B cell (primary cell): ENCODE measurements at regions not wholly inside any gene's neighbourhood (a gene's known extent, or its start where the extent isn't known, plus 50 kb on each side); places are given as distances from the start of the nearest gene placed in this dataset.
"Not testable (repeated sequence)": the region's sequence is repeated elsewhere in the genome, so short reads cannot be mapped to it uniquely, and the experiment has no call there.

Experiments
- ATAC-seq: fragments of 200-7000 bp; cut with Tn5 transposase; one replicate; pipeline ENCODE4 v1.10.0; 2021; ENCODE audit warnings: low read depth, mild to moderate bottlenecking, moderate number of reproducible peaks, moderate library complexity
- CTCF ChIA-PET: fragments of 350-600 bp; sonication (Branson Sonifier 250); formaldehyde crosslinking; loops from one replicate; lab custom pipeline; 2021; ENCODE audit warnings: antibody characterized with exemption, inconsistent platforms; lab: Charles Lee
- POLR2A ChIA-PET: fragments of 350-600 bp; sonication (Branson Sonifier 250); formaldehyde crosslinking; loops from one replicate; lab custom pipeline; 2021; ENCODE audit warnings: antibody characterized with exemption; lab: Charles Lee
- DNase-seq: peaks from one replicate; pipeline ENCODE4 v3.0.0; 2013
- H2AFZ ChIP-seq: 2 replicates; pipeline ENCODE4 v1.6.1; 2012; ENCODE audit warnings: mild to moderate bottlenecking, low read depth, low read length; ENCODE audit not compliant: insufficient read depth, poor library complexity, severe bottlenecking
- H3K27ac ChIP-seq, 2 donors: 1 replicate in 1 of 2; 2 replicates in 1 of 2; pipeline ENCODE4 v1.5.1; 2012 to 2013; ENCODE audit warnings: low read length in 2 of 2, mild to moderate bottlenecking in 2 of 2, moderate library complexity in 1 of 2
- H3K27me3 ChIP-seq, 4 experiments: fragments of 200-600 bp in 1 of 4; sonication (generic) in 1 of 4; replicated peaks in 1 of 4; 1 replicate in 2 of 4; 2 replicates in 2 of 4; pipeline versions ENCODE4 v1.6.1 to v1.7.0; 2013 to 2016; ENCODE audit warnings: low read length in 3 of 4, mild to moderate bottlenecking in 2 of 4, mixed read lengths in 1 of 4, moderate library complexity in 1 of 4; ENCODE audit not compliant: insufficient read depth in 4 of 4, control insufficient read depth in 3 of 4; ENCODE audit errors: control extremely low read depth in 1 of 4
- H3K36me3 ChIP-seq, 2 experiments: replicated peaks in 1 of 2; 1 replicate in 1 of 2; 2 replicates in 1 of 2; pipeline versions ENCODE4 v1.6.1 to v1.7.1; 2013; ENCODE audit warnings: low read length in 1 of 2; ENCODE audit not compliant: insufficient read depth in 2 of 2, control insufficient read depth in 1 of 2; ENCODE audit errors: control extremely low read depth in 1 of 2, extremely low read depth in 1 of 2
- H3K4me1 ChIP-seq, 2 donors: fragments of 200-600 bp in 1 of 2; sonication (generic) in 1 of 2; 1 replicate in 1 of 2; 2 replicates in 1 of 2; pipeline versions ENCODE4 v1.5.1 to v1.6.1; 2013 to 2017; ENCODE audit warnings: low read length in 2 of 2; ENCODE audit not compliant: control insufficient read depth in 2 of 2, insufficient read depth in 2 of 2
- H3K4me2 ChIP-seq: replicated peaks from 2 replicates; pipeline ENCODE3; 2012; ENCODE audit warnings: mild to moderate bottlenecking, low read depth, low read length; ENCODE audit not compliant: poor library complexity, severe bottlenecking
- H3K4me3 ChIP-seq, 5 experiments: fragments of 200-600 bp in 1 of 5; sonication (generic) in 1 of 5; 1 replicate in 3 of 5; 2 replicates in 2 of 5; pipeline versions ENCODE4 v1.5.1 to v1.7.0; 2011 to 2016; ENCODE audit warnings: low read length in 4 of 5, mild to moderate bottlenecking in 4 of 5, low read depth in 2 of 5, control low read depth in 1 of 5, moderate library complexity in 1 of 5; ENCODE audit not compliant: insufficient read depth in 1 of 5; ENCODE audit errors: control extremely low read depth in 1 of 5, extremely low read depth in 1 of 5
- H3K79me2 ChIP-seq: fragments of 200-600 bp; sonication (generic); one replicate; pipeline ENCODE4 v1.6.0; 2016; ENCODE audit warnings: low read length; ENCODE audit not compliant: control insufficient read depth, insufficient read depth
- H3K9ac ChIP-seq: fragments of 200-600 bp; sonication (generic); 2 replicates; pipeline ENCODE4 v1.6.1; 2017; ENCODE audit warnings: mild to moderate bottlenecking, low read length, moderate library complexity
- H3K9me3 ChIP-seq, 3 donors: one replicate each; pipeline versions ENCODE4 v1.6.1 to v1.7.1; 2013; ENCODE audit warnings: low read length in 2 of 3; ENCODE audit not compliant: control insufficient read depth in 2 of 3, insufficient read depth in 1 of 3; ENCODE audit errors: control extremely low read depth in 1 of 3
- H4K20me1 ChIP-seq: 2 replicates; pipeline ENCODE4 v1.6.0; 2012; ENCODE audit warnings: mild to moderate bottlenecking, low read length; ENCODE audit not compliant: insufficient read depth, control insufficient read depth, poor library complexity, severe bottlenecking
- H3K27ac Mint-ChIP-seq: one replicate; pipeline ENCODE4 v1.8.0; 2021; ENCODE audit warnings: mixed read lengths
- H3K27me3 Mint-ChIP-seq: one replicate; pipeline ENCODE4 v1.8.0; 2021; ENCODE audit warnings: mixed read lengths
- H3K4me1 Mint-ChIP-seq: one replicate; pipeline ENCODE4 v1.8.0; 2021; ENCODE audit warnings: mixed read lengths
- H3K4me3 Mint-ChIP-seq: one replicate; pipeline ENCODE4 v1.8.0; 2021; ENCODE audit warnings: mixed read lengths
- H3K9me3 Mint-ChIP-seq: one replicate; pipeline ENCODE4 v1.8.0; 2022; ENCODE audit warnings: mixed read lengths; ENCODE audit not compliant: insufficient read depth
- CTCF ChIP-seq: fragments of 200-600 bp; IDR thresholded peaks from one replicate; pipeline ENCODE4 v1.8.0; 2022; ENCODE audit warnings: antibody characterized with exemption, mild to moderate bottlenecking
- EZH2 ChIP-seq: IDR thresholded peaks from 2 replicates; pipeline ENCODE4 v1.6.1; 2012; ENCODE audit warnings: borderline replicate concordance, low read depth, mild to moderate bottlenecking, moderate library complexity, low read length; ENCODE audit not compliant: insufficient read depth, poor library complexity, severe bottlenecking
- WGBS: methylation state at CpG from one replicate; pipeline ENCODE4 v1.1.5; 2013; ENCODE audit warnings: missing lambda C conversion rate; ENCODE audit not compliant: insufficient coverage; 5-methylcytosine and 5-hydroxymethylcytosine counted together
- intact Hi-C: fragments of 100-400 bp; cut with micrococcal nuclease; formaldehyde crosslinking; loops from one replicate; pipeline ENCODE4 v1.10.0; 2022

DNA sequence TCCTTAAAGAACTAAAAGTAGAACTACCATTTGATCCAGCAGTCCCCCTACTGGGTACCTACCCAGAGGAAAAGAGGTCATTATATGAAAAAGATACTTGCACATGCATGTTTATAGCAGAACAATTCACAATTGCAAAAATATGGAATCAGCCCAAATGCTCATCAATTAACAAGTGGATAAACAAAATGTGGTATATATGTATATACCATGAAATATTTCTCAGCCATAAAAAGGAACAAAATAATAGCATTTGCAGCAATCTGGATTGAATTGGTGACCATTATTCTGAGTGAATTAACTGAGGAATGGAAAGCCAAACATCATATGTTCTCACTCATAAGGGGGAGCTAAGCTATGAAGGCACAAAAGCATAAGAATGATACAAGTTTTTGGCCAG, 64.7 kb upstream of the KRAS start:
- Histone ChIP-seq H3K27ac (no peak overlapping the region), H3K4me2 (no peak overlapping the region), H3K79me2 (no peaks in the 10 kb centered on the region), H3K9ac (no peak overlapping the region), H2AFZ (no peak overlapping the region), H3K4me1 (peaks cover 15 to 20% of the 10 kb centered on the region in 2 donors), H3K27me3 (no peaks in the 10 kb centered on the region), H3K36me3 (no peaks in the 10 kb centered on the region), H3K4me3 (no peak overlapping the region), H3K9me3 (no peaks in the 10 kb centered on the region), H4K20me1 (no peaks in the 10 kb centered on the region)
- CTCF ChIA-PET, result interaction anchor here (0.6 kb wide), 1 partner anchor 1563 kb away, joined by 3 read pairs; no protein-coding TSS in a partner anchor
- no peaks in the 10 kb centered on the region for H3K27me3 Mint-ChIP-seq
- H3K4me1 Mint-ChIP-seq, result peaks cover 29% of the 10 kb centered on the region
- no peak for TF ChIP-seq EZH2
- TF ChIP-seq CTCF, result no peak
- intact Hi-C loops, result no loop called here
- no peak overlapping the region for H3K4me3 Mint-ChIP-seq
- ATAC-seq (no peak), DNase-seq (no peak)
- no peaks in the 10 kb centered on the region for H3K9me3 Mint-ChIP-seq
- POLR2A ChIA-PET, result no interaction called here
- H3K27ac Mint-ChIP-seq, result no peak overlapping the region

DNA sequence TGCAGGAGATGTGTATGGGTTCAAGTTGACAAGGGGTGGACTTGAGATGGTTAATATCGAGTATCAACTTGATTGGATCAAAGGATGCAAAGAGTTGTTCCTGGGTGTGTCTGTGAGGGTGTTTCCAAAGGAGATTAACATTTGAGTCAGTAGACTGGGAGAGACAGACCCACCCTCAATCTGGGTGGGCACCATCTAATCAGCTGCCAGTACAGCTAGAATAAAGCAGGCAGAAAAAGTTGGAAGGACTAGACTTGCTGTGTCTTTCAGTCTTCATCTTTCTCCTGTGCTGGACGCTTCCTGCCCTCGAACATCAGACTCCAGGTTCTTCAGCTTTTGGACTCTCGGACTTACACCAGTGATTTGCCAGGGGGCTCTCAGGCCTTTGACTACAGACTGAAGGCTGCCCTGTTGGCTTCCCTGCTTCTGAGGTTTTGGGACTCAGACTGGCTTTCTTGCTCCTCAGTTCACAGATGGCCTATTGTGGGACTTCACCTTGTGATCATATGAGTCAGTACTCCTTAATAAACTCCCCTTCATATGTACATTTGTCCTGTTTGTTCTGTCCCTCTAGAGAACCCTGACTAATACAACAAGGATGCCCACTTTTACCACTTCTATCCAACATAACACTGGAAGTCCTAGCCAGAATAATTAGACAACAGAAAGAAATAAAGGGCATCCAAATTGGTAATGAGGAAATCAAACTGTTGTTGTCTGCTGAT, 62.7 kb upstream of the KRAS start:
- DNase-seq, ATAC-seq, H3K9ac ChIP-seq, H3K9me3 ChIP-seq, H3K27me3 Mint-ChIP-seq, H3K4me2 ChIP-seq, H3K36me3 ChIP-seq, H3K27ac ChIP-seq, H3K27ac Mint-ChIP-seq, H3K9me3 Mint-ChIP-seq, POLR2A ChIA-PET, H3K4me3 Mint-ChIP-seq, H4K20me1 ChIP-seq, H2AFZ ChIP-seq, H3K79me2 ChIP-seq, H3K4me3 ChIP-seq, H3K27me3 ChIP-seq, intact Hi-C loops: not testable (repeated sequence)
- WGBS, result 100% methylated on average over 4 of the region's 4 CpGs
- CTCF ChIA-PET, result interaction anchor here (0.7 kb wide), 1 partner anchor 1743 kb away, joined by 3 read pairs; no protein-coding TSS in a partner anchor
- peaks cover 5 to 10% of the 10 kb centered on the region in 2 donors for H3K4me1 ChIP-seq
- peaks cover 16% of the 10 kb centered on the region for H3K4me1 Mint-ChIP-seq
